ENCODE measurements at regions not wholly inside any gene's neighbourhood (a gene's known extent, or its start where the extent isn't known, plus 50 kb on each side); places are given as distances from the start of the nearest gene placed in this dataset.

DNA sequence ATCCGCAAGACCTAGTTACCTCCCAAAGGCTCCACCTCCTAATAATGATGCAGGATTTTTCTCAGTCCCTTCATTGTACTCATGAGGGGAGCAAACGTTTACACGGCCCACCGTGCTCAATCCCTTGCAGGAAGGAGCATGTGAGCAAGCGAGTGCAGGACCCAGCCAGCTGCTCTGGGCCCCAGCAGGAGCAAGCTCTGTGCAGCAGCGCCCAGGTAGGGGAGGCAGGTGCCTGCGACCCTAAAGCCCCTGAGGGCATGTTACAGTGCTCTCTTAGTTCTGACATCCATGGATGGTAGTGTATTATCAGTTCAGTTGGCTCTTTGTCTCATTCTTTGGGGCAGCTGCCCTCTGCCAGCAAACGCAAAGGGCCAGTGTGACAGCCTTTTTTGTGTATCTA is 143.4 kb downstream of the TBXT start:
- Histone ChIP-seq H4K20me1 (no peaks in the 10 kb centered on the region), H3K36me3 (no peaks in the 10 kb centered on the region), H3K9ac (no peak overlapping the region), H3K4me1 (peaks cover 0 to 4% (median 0%) of the 10 kb centered on the region in 10 experiments; a peak in 1 of 20 replicates), H3K9me3 (replicated peaks in 1 of 11) (peaks cover 4 to 26% (median 11%) of the 10 kb centered on the region in 11 experiments; a peak in 16 of 22 replicates), H3K27ac (no peak overlapping the region), H3K4me3 (no peak overlapping the region), H3K27me3 (no peaks in the 10 kb centered on the region), H3K4me2 (no peak overlapping the region)
- TF ChIP-seq Cebpa-rat (IDR thresholded peaks at IDR 0.05) = no peak

DNA sequence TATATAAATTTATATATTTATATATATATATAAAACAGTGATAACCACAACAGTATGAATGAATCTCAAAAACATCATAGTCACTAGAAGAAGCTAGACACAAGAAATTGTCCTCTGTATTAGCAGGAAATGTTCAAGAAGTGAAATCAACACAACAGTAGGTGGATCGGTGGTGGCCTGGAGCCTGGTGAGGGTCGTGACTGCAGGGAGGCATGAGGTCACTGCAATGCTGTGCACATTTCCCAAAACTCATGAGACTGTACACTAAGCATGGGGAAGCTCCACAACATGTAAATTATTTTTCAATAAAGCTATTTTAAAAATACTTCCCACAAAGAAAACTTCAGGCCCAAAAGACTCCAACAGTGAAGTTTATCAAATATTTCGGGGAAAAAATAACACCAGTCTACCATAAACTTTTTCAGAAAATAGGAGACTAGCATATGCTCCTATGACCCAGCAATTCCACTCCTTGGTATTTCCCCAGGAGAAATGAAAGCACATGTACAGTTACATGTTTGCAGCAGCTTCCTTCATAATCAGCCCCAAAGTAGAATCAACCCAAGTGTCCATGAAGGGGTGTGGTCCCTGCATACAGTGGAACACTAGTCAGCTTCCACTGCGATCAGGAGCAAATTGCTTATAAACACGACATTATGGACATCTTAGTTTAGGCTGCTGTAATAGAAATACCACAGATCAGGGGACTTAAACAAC is 144.2 kb downstream of the TBXT start:
- Histone ChIP-seq H4K20me1 (no peaks in the 10 kb centered on the region), H3K9me3 (replicated peaks in 1 of 11) (peaks cover 10 to 33% (median 19%) of the 10 kb centered on the region in 11 experiments), H3K27me3 (no peaks in the 10 kb centered on the region), H3K4me3 (no peak overlapping the region), H3K9ac (no peak overlapping the region), H3K4me1 (peaks cover 0 to 4% (median 0%) of the 10 kb centered on the region in 10 experiments; a peak in 1 of 20 replicates), H3K27ac (no peak overlapping the region), H3K36me3 (no peaks in the 10 kb centered on the region), H3K4me2 (no peak overlapping the region)
- TF ChIP-seq Cebpa-rat (IDR thresholded peaks at IDR 0.05) = no peak

DNA sequence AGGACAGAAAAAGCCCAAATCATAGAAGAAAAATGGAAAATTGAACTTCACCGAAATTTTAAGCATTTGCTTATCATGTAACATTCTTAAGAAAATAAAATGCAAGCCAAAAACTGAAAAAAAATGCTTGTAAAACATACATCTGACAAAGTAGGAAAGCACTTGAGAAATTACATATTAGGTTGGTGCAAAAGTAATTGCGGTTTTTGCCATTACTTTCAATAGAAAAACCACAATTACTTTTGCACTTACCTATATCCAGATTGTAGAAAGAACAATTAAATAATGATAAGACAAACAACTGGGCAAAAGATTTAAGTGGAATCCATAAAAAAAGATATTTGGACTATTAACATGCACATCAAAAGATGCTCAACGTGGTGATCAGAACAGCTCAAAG is 146.2 kb downstream of the TBXT start:
- peaks cover 29 to 53% (median 39%) of the 10 kb centered on the region in 11 experiments for H3K9me3 ChIP-seq (replicated peaks in 1 of 11)
- no peak overlapping the region for H3K27ac ChIP-seq
- H3K36me3 ChIP-seq = no peaks in the 10 kb centered on the region
- H3K9ac ChIP-seq = no peak overlapping the region
- no peak for TF ChIP-seq Cebpa-rat (IDR thresholded peaks at IDR 0.05)
- H3K4me1 ChIP-seq = no peaks in the 10 kb centered on the region
- no peaks in the 10 kb centered on the region for H4K20me1 ChIP-seq
- H3K4me3 ChIP-seq = no peak overlapping the region
- H3K4me2 ChIP-seq = no peak overlapping the region
- no peaks in the 10 kb centered on the region for H3K27me3 ChIP-seq

DNA sequence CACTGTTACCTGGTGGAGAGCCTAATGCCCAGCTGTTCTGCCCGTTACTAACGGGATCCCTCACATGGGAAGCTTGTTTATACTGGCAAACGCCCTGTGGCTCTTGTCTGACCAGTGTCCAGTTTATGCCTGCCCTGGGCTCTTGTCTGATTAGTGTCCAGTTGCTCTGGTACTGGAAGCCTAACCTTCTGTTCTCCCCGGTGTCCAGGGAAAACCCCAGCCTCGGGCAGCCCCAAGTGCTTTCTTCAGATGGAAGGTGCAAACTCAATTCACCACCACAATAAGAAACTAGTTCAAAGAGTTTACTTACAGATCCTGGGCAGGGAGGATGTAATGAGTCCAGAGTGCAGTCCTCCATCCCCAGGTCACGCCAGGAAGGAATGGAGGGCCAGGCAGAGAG is 148.4 kb downstream of the TBXT start:
- H3K4me1 ChIP-seq = no peaks in the 10 kb centered on the region
- no peak overlapping the region for H3K9ac ChIP-seq
- H3K27ac ChIP-seq = no peak overlapping the region
- no peak for TF ChIP-seq Cebpa-rat (IDR thresholded peaks at IDR 0.05)
- H4K20me1 ChIP-seq = no peaks in the 10 kb centered on the region
- H3K4me3 ChIP-seq = no peak overlapping the region
- peaks cover 35 to 64% (median 42%) of the 10 kb centered on the region in 11 experiments for H3K9me3 ChIP-seq (replicated peaks in 1 of 11)
- H3K4me2 ChIP-seq = no peak overlapping the region
- no peaks in the 10 kb centered on the region for H3K36me3 ChIP-seq
- H3K27me3 ChIP-seq = no peaks in the 10 kb centered on the region

DNA sequence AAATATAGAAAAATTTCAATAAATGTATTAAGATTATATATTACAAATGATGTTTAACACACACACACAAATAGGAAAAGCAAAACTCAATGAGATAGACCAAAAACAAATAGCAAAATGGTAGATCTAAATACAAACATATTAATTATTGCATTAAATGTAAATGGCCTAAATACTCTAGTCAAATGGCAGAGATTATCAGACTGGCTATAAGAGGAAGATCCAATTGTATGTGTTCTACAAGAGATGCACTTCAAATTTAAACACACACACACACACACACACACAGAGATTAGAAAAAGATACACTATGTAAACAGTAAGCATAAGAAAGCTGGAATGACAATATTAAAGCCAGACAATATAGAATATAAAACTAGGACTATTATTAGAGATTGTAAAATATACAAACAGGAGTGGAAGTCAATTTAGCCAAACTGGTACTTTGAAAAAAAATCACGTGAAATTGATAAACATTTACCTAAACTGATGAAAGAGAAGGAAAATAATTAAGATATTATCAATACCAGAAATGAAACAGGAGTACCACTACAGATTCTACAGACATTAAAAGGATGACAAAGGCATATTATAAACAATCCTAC is 150.5 kb downstream of the TBXT start:
- H3K9me3 ChIP-seq (replicated peaks in 1 of 11) = peaks cover 35 to 55% (median 39%) of the 10 kb centered on the region in 11 experiments

DNA sequence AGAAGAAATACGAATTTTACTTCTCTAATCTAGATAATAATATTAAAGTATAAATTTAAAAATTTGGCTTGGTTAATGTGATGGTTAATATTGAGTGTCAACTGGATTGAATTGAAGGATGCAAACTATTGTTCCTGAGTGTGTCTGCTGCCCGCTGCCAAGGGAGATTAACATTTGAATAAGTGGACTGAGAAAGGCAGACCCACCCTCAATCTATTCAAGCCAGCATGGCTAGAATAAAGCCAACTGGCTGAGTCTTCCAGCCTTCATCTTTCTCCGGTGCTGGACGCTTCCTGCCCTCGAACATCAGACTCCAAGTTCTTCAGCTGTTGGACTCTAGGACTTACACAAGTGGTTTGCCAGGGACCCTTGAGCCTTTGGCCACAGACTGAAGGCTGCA is 152.7 kb downstream of the TBXT start:
- Histone ChIP-seq H3K9me3 (replicated peaks in 1 of 11) (peaks cover 31 to 48% (median 38%) of the 10 kb centered on the region in 11 experiments), H4K20me1 (no peaks in the 10 kb centered on the region), H3K4me1 (no peaks in the 10 kb centered on the region), H3K27ac (no peak overlapping the region), H3K36me3 (no peaks in the 10 kb centered on the region), H3K9ac (no peak overlapping the region), H3K4me3 (no peak overlapping the region), H3K27me3 (no peaks in the 10 kb centered on the region; a peak in 1 of 22 replicates), H3K4me2 (no peak overlapping the region)
- TF ChIP-seq Cebpa-rat (IDR thresholded peaks at IDR 0.05) = no peak

More for the DNA sequence above, 150.5 kb downstream of the TBXT start:
- Histone ChIP-seq H3K4me1 (no peaks in the 10 kb centered on the region), H3K27me3 (no peaks in the 10 kb centered on the region), H3K27ac (no peak overlapping the region), H3K36me3 (no peaks in the 10 kb centered on the region), H3K4me3 (no peak overlapping the region; a peak in 1 of 20 replicates), H4K20me1 (no peaks in the 10 kb centered on the region), H3K9ac (no peak overlapping the region), H3K4me2 (no peak overlapping the region)
- TF ChIP-seq Cebpa-rat (IDR thresholded peaks at IDR 0.05) = no peak

DNA sequence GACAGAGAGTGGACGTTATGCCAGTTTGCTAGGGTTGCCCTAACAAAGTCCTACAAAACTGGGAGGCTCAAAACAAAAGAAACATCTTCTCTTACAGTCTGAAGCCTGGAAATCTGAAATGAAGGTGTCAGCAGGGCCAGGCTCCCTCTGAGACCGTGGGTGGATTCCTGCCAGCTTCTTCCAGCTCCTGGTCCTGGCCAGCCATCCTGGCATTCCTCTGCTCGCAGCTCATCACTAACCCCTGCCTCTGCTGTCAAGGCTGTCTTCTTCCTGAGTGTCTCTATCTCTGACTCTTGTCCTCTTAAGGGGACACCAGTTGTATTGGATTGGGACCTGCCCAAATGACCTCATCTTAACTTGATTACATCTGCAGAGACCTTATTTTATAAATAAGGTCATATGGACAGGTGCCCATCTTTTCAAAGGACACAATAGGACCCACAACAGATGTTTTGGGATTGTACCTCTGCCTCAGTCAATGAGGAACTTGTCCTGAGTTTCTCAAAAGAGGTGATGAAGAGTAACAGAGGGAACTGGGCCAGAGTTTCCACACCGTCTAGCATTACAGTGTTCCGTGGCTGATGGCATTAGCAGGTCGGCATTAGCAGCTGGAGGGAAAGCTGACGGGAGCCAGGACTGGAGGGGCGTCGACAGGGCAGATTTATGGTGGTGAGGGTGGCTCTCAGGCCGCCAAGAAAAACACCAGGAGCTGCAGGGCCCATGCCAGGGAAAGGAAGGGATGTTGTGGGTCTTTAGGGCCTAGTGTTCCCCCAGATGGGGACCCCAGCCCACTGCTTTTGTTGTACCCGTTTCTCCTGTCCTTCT is 157.3 kb downstream of the TBXT start:
- peaks cover 14 to 40% (median 33%) of the 10 kb centered on the region in 11 experiments for H3K9me3 ChIP-seq (replicated peaks in 1 of 11)
- H3K36me3 ChIP-seq = no peaks in the 10 kb centered on the region
- no peaks in the 10 kb centered on the region for H3K4me1 ChIP-seq
- H3K4me2 ChIP-seq = no peak overlapping the region
- no peak overlapping the region for H3K4me3 ChIP-seq
- TF ChIP-seq Cebpa-rat (IDR thresholded peaks at IDR 0.05) = no peak
- no peaks in the 10 kb centered on the region; a peak in 1 of 22 replicates for H4K20me1 ChIP-seq
- H3K27me3 ChIP-seq = peaks cover 27 to 41% (median 38%) of the 10 kb centered on the region in 11 experiments
- no peak overlapping the region for H3K27ac ChIP-seq
- no peak overlapping the region for H3K9ac ChIP-seq

DNA sequence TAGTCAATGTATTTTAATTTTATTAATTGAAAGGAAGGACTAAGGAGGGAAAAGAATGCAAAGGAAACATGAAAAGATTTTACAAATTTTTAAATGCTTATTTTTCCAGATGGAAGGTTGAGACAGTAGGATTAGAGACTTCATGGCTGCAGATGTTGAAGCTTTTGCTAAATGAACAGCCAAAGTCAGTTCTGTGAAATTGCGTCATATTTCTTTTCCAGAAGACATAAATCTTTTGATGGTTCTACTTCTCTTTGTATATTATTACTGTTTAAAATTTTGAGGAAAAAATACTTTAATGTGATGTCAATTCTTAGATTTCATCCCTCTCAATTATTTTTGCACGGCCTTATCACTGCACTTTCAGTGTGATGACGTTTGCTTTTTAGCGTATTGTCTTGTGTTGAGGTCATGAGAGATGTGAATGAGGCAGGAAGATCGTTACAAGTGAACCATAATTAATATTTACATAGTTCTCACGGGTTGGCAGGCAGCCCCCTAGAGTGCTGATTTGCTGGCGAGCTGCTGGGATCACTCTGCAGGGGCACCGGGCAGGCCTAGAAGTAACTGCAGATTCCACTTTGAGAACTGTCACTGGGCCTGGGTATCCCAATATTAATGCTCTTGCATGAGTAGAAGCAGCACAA is 158.1 kb downstream of the TBXT start:
- H4K20me1 ChIP-seq = no peaks in the 10 kb centered on the region; a peak in 1 of 22 replicates
- H3K9me3 ChIP-seq (replicated peaks in 1 of 11) = peaks cover 17 to 45% (median 40%) of the 10 kb centered on the region in 11 experiments
- no peak overlapping the region for H3K4me3 ChIP-seq
- TF ChIP-seq Cebpa-rat (IDR thresholded peaks at IDR 0.05) = no peak
- H3K4me1 ChIP-seq = no peaks in the 10 kb centered on the region
- no peak overlapping the region for H3K4me2 ChIP-seq
- H3K9ac ChIP-seq = no peak overlapping the region
- H3K36me3 ChIP-seq = no peaks in the 10 kb centered on the region
- H3K27ac ChIP-seq = no peak overlapping the region
- peaks cover 29 to 49% (median 46%) of the 10 kb centered on the region in 11 experiments for H3K27me3 ChIP-seq

Measured in BLaER1 treated with 17β-estradiol and CSF1 and Interleukin-3, amounts not matched to agents 10 nM and 100 nM (cell line).